DOHH2 (cell line): ENCODE measurements at regions not wholly inside any gene's neighbourhood (a gene's known extent, or its start where the extent isn't known, plus 50 kb on each side); places are given as distances from the start of the nearest gene placed in this dataset.
"Not testable (repeated sequence)": the region's sequence is repeated elsewhere in the genome, so short reads cannot be mapped to it uniquely, and the experiment has no call there.

Source experiments
- H3F3A ChIP-seq: fragments of 200-600 bp; sonication (generic), shearing (Covaris generic); 2 replicates; pipeline ENCODE4 v1.6.0; 2016; ENCODE audit warnings: antibody characterized with exemption, mild to moderate bottlenecking; ENCODE audit not compliant: control insufficient read depth, insufficient read depth
- H3K27ac ChIP-seq: fragments of 200-600 bp; sonication (generic); 2 replicates; pipeline ENCODE4 v1.5.1; 2014; ENCODE audit warnings: low read depth, mild to moderate bottlenecking, low read length, moderate library complexity
- H3K27me3 ChIP-seq: fragments of 200-600 bp; sonication (generic); 2 replicates; pipeline ENCODE4 v1.6.1; 2014; ENCODE audit warnings: mild to moderate bottlenecking, low read length, mixed read lengths; ENCODE audit not compliant: control insufficient read depth
- H3K36me3 ChIP-seq: fragments of 200-600 bp; sonication (generic); 2 replicates; pipeline ENCODE4 v1.6.1; 2014; ENCODE audit warnings: mild to moderate bottlenecking, low read length, moderate library complexity, mixed read lengths; ENCODE audit not compliant: control insufficient read depth
- H3K4me1 ChIP-seq: fragments of 200-600 bp; sonication (generic); 2 replicates; pipeline ENCODE4 v1.6.1; 2014; ENCODE audit warnings: mild to moderate bottlenecking, low read length, mixed read lengths; ENCODE audit not compliant: control insufficient read depth
- H3K4me2 ChIP-seq: fragments of 200-600 bp; sonication (generic); 2 replicates; pipeline ENCODE4 v1.6.0; 2014; ENCODE audit warnings: mild to moderate bottlenecking, low read length, moderate library complexity
- H3K4me3 ChIP-seq: fragments of 200-600 bp; sonication (generic); 2 replicates; pipeline ENCODE4 v1.5.1; 2014; ENCODE audit warnings: mild to moderate bottlenecking, low read length, mixed read lengths
- H3K79me2 ChIP-seq: fragments of 200-600 bp; sonication (generic); 2 replicates; pipeline ENCODE4 v1.6.1; 2014; ENCODE audit warnings: mild to moderate bottlenecking, low read length, mixed read lengths; ENCODE audit not compliant: control insufficient read depth
- H3K9me2 ChIP-seq: fragments of 200-600 bp; sonication (generic); replicated peaks from 2 replicates; pipeline ENCODE4 v1.6.1; 2014; ENCODE audit warnings: mild to moderate bottlenecking, low read length, mixed read lengths; ENCODE audit not compliant: control insufficient read depth
- H3K9me3 ChIP-seq: fragments of 200-600 bp; sonication (generic); 2 replicates; pipeline ENCODE4 v1.6.1; 2014; ENCODE audit warnings: antibody characterized with exemption, low read length, mixed read lengths; ENCODE audit not compliant: control insufficient read depth, insufficient read depth
- H4K20me1 ChIP-seq: fragments of 200-600 bp; sonication (generic); 2 replicates; pipeline ENCODE4 v1.6.0; 2014; ENCODE audit warnings: low read depth, mild to moderate bottlenecking, antibody characterized with exemption, low read length, moderate library complexity; ENCODE audit not compliant: control insufficient read depth, insufficient read depth
- EZH2phosphoT487 ChIP-seq: fragments of 200-600 bp; sonication (generic); IDR thresholded peaks from 2 replicates; pipeline ENCODE4 v1.6.1; 2017; ENCODE audit warnings: borderline replicate concordance, mild to moderate bottlenecking, antibody characterized with exemption, low read length, moderate library complexity, mixed read lengths
- TF ChIP-seq, protein P1 (sequence below): fragments of 200-600 bp; sonication (generic); IDR thresholded peaks from one replicate; pipeline ENCODE4 v1.5.1; 2014; ENCODE audit warnings: antibody characterized with exemption, mild to moderate bottlenecking, low read depth, low read length; ENCODE audit not compliant: poor library complexity, severe bottlenecking

DNA sequence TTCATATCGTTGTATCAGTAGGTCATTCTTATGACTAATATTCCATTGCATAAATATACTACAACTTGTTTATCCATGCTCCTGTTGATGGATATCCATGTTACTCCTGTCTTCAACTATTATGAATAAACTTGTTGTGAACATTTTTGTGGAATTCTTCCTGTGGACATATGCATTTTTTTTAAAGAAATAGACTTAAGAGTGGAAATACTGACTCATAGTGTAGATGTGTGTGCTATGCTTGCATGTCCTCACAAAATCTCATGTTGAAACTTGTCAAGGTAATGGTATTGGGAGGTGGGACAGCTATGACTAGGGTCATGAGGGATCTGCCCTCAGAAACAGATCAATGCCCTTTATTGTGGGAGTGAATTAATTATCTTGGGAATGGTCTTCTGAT lies 240.5 kb upstream of the PRSS58 start:
- no peaks in the 10 kb centered on the region for H3K9me2 ChIP-seq
- no peaks in the 10 kb centered on the region for H4K20me1 ChIP-seq
- H3K4me3 ChIP-seq = no peak overlapping the region
- no peaks in the 10 kb centered on the region for H3F3A ChIP-seq
- no peak overlapping the region for H3K27ac ChIP-seq
- no peaks in the 10 kb centered on the region for H3K36me3 ChIP-seq
- peaks cover 39% of the 10 kb centered on the region for H3K27me3 ChIP-seq
- H3K4me2 ChIP-seq = no peak overlapping the region
- H3K79me2 ChIP-seq = no peaks in the 10 kb centered on the region
- TF ChIP-seq, protein P1, sequence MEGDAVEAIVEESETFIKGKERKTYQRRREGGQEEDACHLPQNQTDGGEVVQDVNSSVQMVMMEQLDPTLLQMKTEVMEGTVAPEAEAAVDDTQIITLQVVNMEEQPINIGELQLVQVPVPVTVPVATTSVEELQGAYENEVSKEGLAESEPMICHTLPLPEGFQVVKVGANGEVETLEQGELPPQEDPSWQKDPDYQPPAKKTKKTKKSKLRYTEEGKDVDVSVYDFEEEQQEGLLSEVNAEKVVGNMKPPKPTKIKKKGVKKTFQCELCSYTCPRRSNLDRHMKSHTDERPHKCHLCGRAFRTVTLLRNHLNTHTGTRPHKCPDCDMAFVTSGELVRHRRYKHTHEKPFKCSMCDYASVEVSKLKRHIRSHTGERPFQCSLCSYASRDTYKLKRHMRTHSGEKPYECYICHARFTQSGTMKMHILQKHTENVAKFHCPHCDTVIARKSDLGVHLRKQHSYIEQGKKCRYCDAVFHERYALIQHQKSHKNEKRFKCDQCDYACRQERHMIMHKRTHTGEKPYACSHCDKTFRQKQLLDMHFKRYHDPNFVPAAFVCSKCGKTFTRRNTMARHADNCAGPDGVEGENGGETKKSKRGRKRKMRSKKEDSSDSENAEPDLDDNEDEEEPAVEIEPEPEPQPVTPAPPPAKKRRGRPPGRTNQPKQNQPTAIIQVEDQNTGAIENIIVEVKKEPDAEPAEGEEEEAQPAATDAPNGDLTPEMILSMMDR = no peak
- no peak for TF ChIP-seq EZH2phosphoT487
- H3K4me1 ChIP-seq = no peaks in the 10 kb centered on the region
- no peaks in the 10 kb centered on the region for H3K9me3 ChIP-seq

GRCh38 chr7:142496545-142496991 lies 238.7 kb upstream of the PRSS58 start:
- no peaks in the 10 kb centered on the region for H4K20me1 ChIP-seq
- no peak overlapping the region for H3K4me3 ChIP-seq
- H3K9me3 ChIP-seq = no peaks in the 10 kb centered on the region
- no peaks in the 10 kb centered on the region for H3K4me1 ChIP-seq
- H3K9me2 ChIP-seq = no peaks in the 10 kb centered on the region
- no peaks in the 10 kb centered on the region for H3K79me2 ChIP-seq
- peaks cover 33% of the 10 kb centered on the region for H3K27me3 ChIP-seq
- TF ChIP-seq, protein P1 = peak; percentile 93
- no peak; the same call in 1 of the 2 replicates for TF ChIP-seq EZH2phosphoT487
- H3F3A ChIP-seq = no peaks in the 10 kb centered on the region
- H3K36me3 ChIP-seq = no peaks in the 10 kb centered on the region
- no peak overlapping the region for H3K4me2 ChIP-seq
- H3K27ac ChIP-seq = no peak overlapping the region

- not testable (repeated sequence) for H3K4me3 ChIP-seq, H3K27ac ChIP-seq, H3K9me3 ChIP-seq, H3F3A ChIP-seq, H3K4me1 ChIP-seq, H3K79me2 ChIP-seq, H3K4me2 ChIP-seq, H4K20me1 ChIP-seq, H3K9me2 ChIP-seq, H3K36me3 ChIP-seq
- H3K27me3 ChIP-seq = peaks cover 33% of the 10 kb centered on the region
Measured at GRCh38 chr7:142495879-142496278, 238.0 kb upstream of the PRSS58 start.

DNA sequence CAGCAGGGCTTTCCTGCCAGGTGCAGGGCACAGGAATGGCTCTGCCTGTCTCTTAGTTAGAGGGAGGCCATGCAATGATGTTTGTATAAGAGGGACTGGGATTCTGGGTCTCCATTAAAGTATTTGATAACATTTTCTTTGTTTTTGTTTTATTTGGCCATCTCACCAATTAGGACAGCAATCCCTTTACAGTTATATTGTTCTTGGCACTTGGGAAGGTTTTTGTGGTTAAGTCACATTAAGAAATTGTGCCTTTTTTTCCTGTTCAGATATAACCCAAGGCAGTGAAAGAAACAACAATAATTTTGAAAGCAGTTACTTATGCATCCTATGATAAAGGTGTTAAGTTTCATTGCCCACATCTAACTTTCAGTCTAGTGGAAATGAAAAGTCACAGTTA lies 237.4 kb upstream of the PRSS58 start:
- H3K4me1 ChIP-seq, H3K4me3 ChIP-seq, H3K36me3 ChIP-seq, H3K79me2 ChIP-seq, H3K4me2 ChIP-seq, H4K20me1 ChIP-seq, H3K9me2 ChIP-seq, H3F3A ChIP-seq, H3K27ac ChIP-seq, H3K9me3 ChIP-seq: not testable (repeated sequence)
- H3K27me3 ChIP-seq = peaks cover 29% of the 10 kb centered on the region
